Osteoblast (primary cell): ENCODE measurements at regions not wholly inside any gene's neighbourhood (a gene's known extent, or its start where the extent isn't known, plus 50 kb on each side); places are given as distances from the start of the nearest gene placed in this dataset.
"Not testable (repeated sequence)": the region's sequence is repeated elsewhere in the genome, so short reads cannot be mapped to it uniquely, and the experiment has no call there.

Source experiments
- DNase-seq: peaks from one replicate; pipeline ENCODE4 v3.0.0; 2011; ENCODE audit warnings: low spot score, mixed read lengths; ENCODE audit not compliant: insufficient read length; ENCODE audit errors: missing footprints
- H2AFZ ChIP-seq: 2 replicates; pipeline ENCODE4 v1.6.0; 2011; ENCODE audit warnings: mild to moderate bottlenecking, low read length
- H3K27ac ChIP-seq: 2 replicates; pipeline ENCODE4 v1.5.1; 2011; ENCODE audit warnings: mild to moderate bottlenecking, low read depth, low read length, moderate library complexity
- H3K27me3 ChIP-seq: 2 replicates; pipeline ENCODE4 v1.6.0; 2012; ENCODE audit warnings: mild to moderate bottlenecking, control low read depth, inconsistent platforms, low read length, moderate library complexity; ENCODE audit not compliant: insufficient read depth
- H3K36me3 ChIP-seq: 2 replicates; pipeline ENCODE4 v1.5.1; 2011; ENCODE audit warnings: mild to moderate bottlenecking, low read length, control low read depth, moderate library complexity; ENCODE audit not compliant: insufficient read depth
- H3K4me1 ChIP-seq: 2 replicates; pipeline ENCODE4 v1.5.1; 2011; ENCODE audit warnings: mild to moderate bottlenecking, low read length, control low read depth, moderate library complexity; ENCODE audit not compliant: insufficient read depth
- H3K4me2 ChIP-seq: 2 replicates; pipeline ENCODE4 v1.6.0; 2011; ENCODE audit warnings: mild to moderate bottlenecking, low read length; ENCODE audit not compliant: insufficient read depth
- H3K4me3 ChIP-seq: fragments of 200-600 bp; sonication (generic); 3 replicates; pipeline ENCODE4 v1.5.1; 2012; ENCODE audit warnings: mild to moderate bottlenecking, low read length, inconsistent platforms; ENCODE audit not compliant: insufficient read depth
- H3K79me2 ChIP-seq: 2 replicates; pipeline ENCODE4 v1.6.0; 2012; ENCODE audit warnings: mild to moderate bottlenecking, low read length, control low read depth, inconsistent platforms; ENCODE audit not compliant: insufficient read depth
- H3K9me3 ChIP-seq: 2 replicates; pipeline ENCODE4 v1.5.1; 2011; ENCODE audit warnings: low read depth, low read length, control low read depth
- H4K20me1 ChIP-seq: 2 replicates; pipeline ENCODE4 v1.6.0; 2012; ENCODE audit warnings: mild to moderate bottlenecking, low read length, control low read depth; ENCODE audit not compliant: insufficient read depth
- CTCF ChIP-seq: IDR thresholded peaks from 2 replicates; pipeline ENCODE4 v1.5.1; 2011; ENCODE audit warnings: mild to moderate bottlenecking, low read depth, low read length, moderate library complexity; ENCODE audit errors: extremely low read depth

DNA sequence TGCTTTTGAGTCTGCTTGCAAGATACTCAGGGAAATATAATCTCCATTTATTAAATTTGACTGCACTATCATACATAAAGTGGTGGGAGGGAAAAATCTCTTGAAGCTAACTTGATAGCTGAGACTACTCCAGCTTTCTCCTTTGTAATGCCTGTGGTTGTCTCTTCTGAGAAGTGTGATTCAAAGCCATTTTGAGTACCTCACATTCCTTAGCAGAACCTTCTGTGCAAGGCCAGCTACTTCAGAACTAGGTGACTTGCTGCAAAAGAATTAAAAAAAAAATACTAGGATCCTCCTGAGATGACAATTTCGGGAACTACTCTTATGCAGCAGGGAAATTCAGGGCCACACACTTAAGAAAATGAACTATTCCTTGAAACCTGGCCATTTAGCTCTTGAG lies 294.8 kb downstream of the MDFIC start:
- no peak overlapping the region for H3K4me2 ChIP-seq
- H3K9me3 ChIP-seq = no peaks in the 10 kb centered on the region
- no peaks in the 10 kb centered on the region for H4K20me1 ChIP-seq
- no peaks in the 10 kb centered on the region for H3K27me3 ChIP-seq
- H3K27ac ChIP-seq = no peak overlapping the region
- H2AFZ ChIP-seq = peak overlapping the region; percentile 10
- H3K4me3 ChIP-seq = no peak overlapping the region
- TF ChIP-seq CTCF = no peak
- peaks cover 13% of the 10 kb centered on the region for H3K4me1 ChIP-seq
- DNase-seq = no peak
- no peaks in the 10 kb centered on the region for H3K79me2 ChIP-seq
- no peaks in the 10 kb centered on the region for H3K36me3 ChIP-seq

- Histone ChIP-seq H3K4me1 (no peaks in the 10 kb centered on the region), H2AFZ (no peak overlapping the region), H3K9me3 (peaks cover under 1% of the 10 kb centered on the region), H4K20me1 (no peaks in the 10 kb centered on the region), H3K27ac (no peak overlapping the region), H3K36me3 (no peaks in the 10 kb centered on the region), H3K4me3 (no peak overlapping the region), H3K79me2 (no peaks in the 10 kb centered on the region), H3K27me3 (no peaks in the 10 kb centered on the region), H3K4me2 (no peak overlapping the region)
- DNase-seq = no peak
- no peak for TF ChIP-seq CTCF
These were observed 289.3 kb downstream of the MDFIC start for GRCh38 chr7:115211171-115211570.

GRCh38 chr7:115210552-115210951 lies 288.7 kb downstream of the MDFIC start:
- no peaks in the 10 kb centered on the region for H3K36me3 ChIP-seq
- H3K79me2 ChIP-seq = no peaks in the 10 kb centered on the region
- no peak overlapping the region for H2AFZ ChIP-seq
- no peak overlapping the region for H3K4me2 ChIP-seq
- no peak overlapping the region for H3K27ac ChIP-seq
- H4K20me1 ChIP-seq = no peaks in the 10 kb centered on the region
- no peaks in the 10 kb centered on the region for H3K4me1 ChIP-seq
- peaks cover 2% of the 10 kb centered on the region for H3K9me3 ChIP-seq
- no peak overlapping the region for H3K4me3 ChIP-seq
- no peak for DNase-seq
- no peaks in the 10 kb centered on the region for H3K27me3 ChIP-seq
- no peak for TF ChIP-seq CTCF

- Histone ChIP-seq H3K9me3 (peaks cover 2% of the 10 kb centered on the region), H3K36me3 (no peaks in the 10 kb centered on the region), H3K4me1 (no peaks in the 10 kb centered on the region), H3K27me3 (no peaks in the 10 kb centered on the region), H4K20me1 (no peaks in the 10 kb centered on the region), H3K27ac (no peak overlapping the region), H3K4me2 (no peak overlapping the region), H3K79me2 (no peaks in the 10 kb centered on the region), H3K4me3 (no peak overlapping the region), H2AFZ (no peak overlapping the region)
- TF ChIP-seq CTCF = no peak
- no peak for DNase-seq
These were observed 287.0 kb downstream of the MDFIC start for GRCh38 chr7:115208710-115209560.

DNA sequence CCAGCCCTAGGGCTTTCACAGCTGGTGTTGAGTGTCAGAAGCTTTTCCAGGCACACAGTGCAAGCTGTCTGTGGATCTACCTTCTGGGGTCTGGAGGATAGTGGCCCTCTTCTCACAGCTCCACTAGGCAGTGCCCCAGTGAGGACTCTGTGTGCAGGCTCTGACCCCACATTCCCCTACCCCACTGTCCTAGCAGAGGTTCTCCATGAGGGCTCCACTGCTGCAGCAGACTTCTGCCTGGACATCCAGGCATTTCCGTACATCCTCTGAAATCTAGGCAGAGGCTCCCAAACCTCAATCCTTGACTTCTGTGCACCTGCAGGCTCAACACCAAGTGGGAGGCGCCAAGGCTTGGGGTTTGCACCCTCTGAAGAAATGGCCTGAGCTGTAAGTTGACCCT lies 284.5 kb downstream of the MDFIC start:
- H3K9me3 ChIP-seq, H3K27ac ChIP-seq, H2AFZ ChIP-seq, H3K4me2 ChIP-seq, DNase-seq, H3K4me1 ChIP-seq, H4K20me1 ChIP-seq, H3K27me3 ChIP-seq, H3K4me3 ChIP-seq, H3K36me3 ChIP-seq, H3K79me2 ChIP-seq: not testable (repeated sequence)
